ENCODE measurements at regions not wholly inside any gene's neighbourhood (a gene's known extent, or its start where the extent isn't known, plus 50 kb on each side); places are given as distances from the start of the nearest gene placed in this dataset.

GRCh38 chr2:7774481-7774880, 857.3 kb downstream of the RNF144A start:
- no peaks in the 10 kb centered on the region for H3K79me2 ChIP-seq (ENCODE audit: insufficient read depth, low read length)
- no peaks in the 10 kb centered on the region for H3K27me3 ChIP-seq (ENCODE audit: insufficient read depth, low read length, poor library complexity, severe bottlenecking)
- no peaks in the 10 kb centered on the region for H3K9me3 ChIP-seq (ENCODE audit: insufficient read depth, low read depth, low read length)
- no peaks in the 10 kb centered on the region for H3K36me3 ChIP-seq (ENCODE audit: insufficient read depth, low read length)
- H3K4me3 ChIP-seq (ENCODE audit: low read length, poor library complexity, severe bottlenecking) = no peak overlapping the region
- no peaks in the 10 kb centered on the region for H3F3A ChIP-seq (ENCODE audit: low read depth)
- H2AFZ ChIP-seq (ENCODE audit: low read length) = no peak overlapping the region
- no peak overlapping the region for H3K4me2 ChIP-seq (ENCODE audit: low read depth, low read length, poor library complexity, severe bottlenecking)
- no peak overlapping the region for H3K9ac ChIP-seq (ENCODE audit: low read depth, low read length, poor library complexity, severe bottlenecking)
- no peaks in the 10 kb centered on the region for H3K4me1 ChIP-seq (ENCODE audit: insufficient read depth, low read length, poor library complexity, severe bottlenecking)
- no peak for TF ChIP-seq CTCF (conservative IDR thresholded peaks at IDR 0.05; ENCODE audit: low read length)
- no peak for TF ChIP-seq EZH2phosphoT487 (IDR thresholded peaks at IDR 0.05; ENCODE audit: borderline replicate concordance)
- H4K20me1 ChIP-seq (ENCODE audit: insufficient read depth, low read length, poor library complexity, severe bottlenecking) = no peaks in the 10 kb centered on the region
- no peaks in the 10 kb centered on the region for H3K9me2 ChIP-seq (replicated peaks; ENCODE audit: low read depth, low read length)

- Histone ChIP-seq H3K9me3 (ENCODE audit: insufficient read depth, low read depth, low read length) (no peaks in the 10 kb centered on the region), H3K36me3 (ENCODE audit: insufficient read depth, low read length) (no peaks in the 10 kb centered on the region), H2AFZ (ENCODE audit: low read length) (no peak overlapping the region), H3K79me2 (ENCODE audit: insufficient read depth, low read length) (no peaks in the 10 kb centered on the region), H3K9me2 (replicated peaks; ENCODE audit: low read depth, low read length) (no peaks in the 10 kb centered on the region), H3K4me3 (ENCODE audit: low read length, poor library complexity, severe bottlenecking) (no peak overlapping the region), H3K4me1 (ENCODE audit: insufficient read depth, low read length, poor library complexity, severe bottlenecking) (no peaks in the 10 kb centered on the region), H4K20me1 (ENCODE audit: insufficient read depth, low read length, poor library complexity, severe bottlenecking) (no peaks in the 10 kb centered on the region), H3K4me2 (ENCODE audit: low read depth, low read length, poor library complexity, severe bottlenecking) (no peak overlapping the region), H3K27me3 (ENCODE audit: insufficient read depth, low read length, poor library complexity, severe bottlenecking) (no peaks in the 10 kb centered on the region), H3K9ac (ENCODE audit: low read depth, low read length, poor library complexity, severe bottlenecking) (no peak overlapping the region), H3F3A (ENCODE audit: low read depth) (no peaks in the 10 kb centered on the region)
- no peak for TF ChIP-seq EZH2phosphoT487 (IDR thresholded peaks at IDR 0.05; ENCODE audit: borderline replicate concordance)
- TF ChIP-seq CTCF (conservative IDR thresholded peaks at IDR 0.05; ENCODE audit: low read length) = no peak
Measured at GRCh38 chr2:7777668-7778067, 860.5 kb downstream of the RNF144A start.

GRCh38 chr2:7780321-7780720, 863.1 kb downstream of the RNF144A start:
- Histone ChIP-seq H3K9ac (ENCODE audit: low read depth, low read length, poor library complexity, severe bottlenecking) (no peak overlapping the region), H3K79me2 (ENCODE audit: insufficient read depth, low read length) (no peaks in the 10 kb centered on the region), H3F3A (ENCODE audit: low read depth) (no peaks in the 10 kb centered on the region), H3K4me1 (ENCODE audit: insufficient read depth, low read length, poor library complexity, severe bottlenecking) (no peaks in the 10 kb centered on the region), H4K20me1 (ENCODE audit: insufficient read depth, low read length, poor library complexity, severe bottlenecking) (no peaks in the 10 kb centered on the region), H3K4me2 (ENCODE audit: low read depth, low read length, poor library complexity, severe bottlenecking) (no peak overlapping the region), H3K27me3 (ENCODE audit: insufficient read depth, low read length, poor library complexity, severe bottlenecking) (no peaks in the 10 kb centered on the region), H2AFZ (ENCODE audit: low read length) (no peak overlapping the region), H3K9me3 (ENCODE audit: insufficient read depth, low read depth, low read length) (no peaks in the 10 kb centered on the region), H3K4me3 (ENCODE audit: low read length, poor library complexity, severe bottlenecking) (no peak overlapping the region), H3K36me3 (ENCODE audit: insufficient read depth, low read length) (no peaks in the 10 kb centered on the region), H3K9me2 (replicated peaks; ENCODE audit: low read depth, low read length) (no peaks in the 10 kb centered on the region)
- TF ChIP-seq CTCF (conservative IDR thresholded peaks at IDR 0.05; ENCODE audit: low read length) (no peak), EZH2phosphoT487 (IDR thresholded peaks at IDR 0.05; ENCODE audit: borderline replicate concordance) (no peak)

Measured in Loucy (cell line).